GM23248 (cell line): ENCODE measurements at regions not wholly inside any gene's neighbourhood (a gene's known extent, or its start where the extent isn't known, plus 50 kb on each side); places are given as distances from the start of the nearest gene placed in this dataset.

ENCODE experiments used
- DNase-seq: peaks from one replicate; pipeline ENCODE4 v3.0.0-alpha.2; 2015
- H2AFZ ChIP-seq: fragments of 200-600 bp; sonication (generic); 2 replicates; pipeline ENCODE4 v1.6.1; 2016; ENCODE audit warnings: antibody characterized with exemption
- H3F3A ChIP-seq: fragments of 200-600 bp; sonication (generic); 2 replicates; pipeline ENCODE4 v1.6.1; 2016; ENCODE audit warnings: mild to moderate bottlenecking, antibody characterized with exemption, mixed run types; ENCODE audit not compliant: insufficient read depth
- H3K27ac ChIP-seq: fragments of 200-600 bp; sonication (generic); 2 replicates; pipeline ENCODE4 v1.5.1; 2016; ENCODE audit warnings: mild to moderate bottlenecking
- H3K27me3 ChIP-seq: fragments of 200-600 bp; sonication (generic); replicated peaks from 2 replicates; pipeline ENCODE4 v1.6.1; 2016; ENCODE audit warnings: mild to moderate bottlenecking; ENCODE audit not compliant: insufficient read depth
- H3K36me3 ChIP-seq: fragments of 200-600 bp; sonication (generic); 2 replicates; pipeline ENCODE4 v1.6.1; 2016; ENCODE audit warnings: low read depth, mild to moderate bottlenecking
- H3K4me1 ChIP-seq: fragments of 200-600 bp; sonication (generic); 2 replicates; pipeline ENCODE4 v1.6.1; 2016; ENCODE audit warnings: mild to moderate bottlenecking; ENCODE audit not compliant: insufficient read depth
- H3K4me2 ChIP-seq: fragments of 200-600 bp; sonication (generic); one replicate; pipeline ENCODE4 v1.6.1; 2016; ENCODE audit warnings: mild to moderate bottlenecking; ENCODE audit not compliant: unreplicated experiment
- H3K4me3 ChIP-seq: fragments of 200-600 bp; sonication (generic); 2 replicates; pipeline ENCODE4 v1.5.1; 2016; ENCODE audit warnings: mild to moderate bottlenecking
- H3K79me2 ChIP-seq: fragments of 200-600 bp; sonication (generic); 2 replicates; pipeline ENCODE4 v1.6.1; 2016; ENCODE audit warnings: mild to moderate bottlenecking; ENCODE audit not compliant: insufficient read depth
- H3K9ac ChIP-seq: fragments of 200-600 bp; sonication (generic); 2 replicates; pipeline ENCODE4 v1.6.1; 2016; ENCODE audit warnings: mild to moderate bottlenecking
- H3K9me2 ChIP-seq: fragments of 200-600 bp; sonication (generic); 2 replicates; pipeline ENCODE4 v1.6.1; 2016; ENCODE audit warnings: mixed run types, mild to moderate bottlenecking, moderate library complexity; ENCODE audit not compliant: insufficient read depth
- H3K9me3 ChIP-seq: fragments of 200-600 bp; sonication (generic); one replicate; pipeline ENCODE4 v1.6.1; 2017; ENCODE audit warnings: low read depth
- H4K20me1 ChIP-seq: fragments of 200-600 bp; sonication (generic); 2 replicates; pipeline ENCODE4 v1.6.0; 2016; ENCODE audit not compliant: insufficient read depth
- EZH2 ChIP-seq: fragments of 200-600 bp; sonication (generic); IDR thresholded peaks from 2 replicates; pipeline ENCODE4 v1.6.1; 2018; ENCODE audit warnings: antibody characterized with exemption, mild to moderate bottlenecking; ENCODE audit not compliant: insufficient read depth, poor library complexity, severe bottlenecking
- EZH2phosphoT487 ChIP-seq: fragments of 200-600 bp; sonication (generic); IDR thresholded peaks from 2 replicates; pipeline ENCODE4 v1.6.1; 2018; ENCODE audit warnings: antibody characterized with exemption, moderate library complexity, mild to moderate bottlenecking, low read depth; ENCODE audit not compliant: insufficient read depth
- WGBS, 2 experiments: methylation state at CpG; one replicate each; pipeline ENCODE4 v1.1.6; 2015 to 2017; ENCODE audit warnings: low lambda C conversion rate in 2 of 2, low coverage in 1 of 2; ENCODE audit errors: missing lambda C conversion rate in 2 of 2; 5-methylcytosine and 5-hydroxymethylcytosine counted together
- in situ Hi-C: fragments of 300-500 bp; cut with MboI; formaldehyde crosslinking; loops from 2 replicates; pipeline ENCODE4 v1.15.0; 2020

- TF ChIP-seq EZH2phosphoT487 (no peak), EZH2 (no peak)
- Histone ChIP-seq H3K9me3 (no peaks in the 10 kb centered on the region), H3K4me2 (no peak overlapping the region), H2AFZ (no peak overlapping the region), H3K9ac (no peak overlapping the region), H4K20me1 (no peaks in the 10 kb centered on the region), H3K4me1 (no peaks in the 10 kb centered on the region), H3F3A (no peaks in the 10 kb centered on the region), H3K9me2 (no peaks in the 10 kb centered on the region), H3K36me3 (no peaks in the 10 kb centered on the region), H3K79me2 (no peaks in the 10 kb centered on the region), H3K27ac (no peak overlapping the region), H3K4me3 (no peak overlapping the region), H3K27me3 (no peaks in the 10 kb centered on the region)
- in situ Hi-C loops = no loop called here
- whole genome bisulfite sequencing, 2 experiments = 32 to 33% methylated on average over 1 of the region's 1 CpG
- no peak for DNase-seq
Observed at GRCh38 chr18:5747678-5748077, 147.6 kb downstream of the TMEM200C start.

DNA sequence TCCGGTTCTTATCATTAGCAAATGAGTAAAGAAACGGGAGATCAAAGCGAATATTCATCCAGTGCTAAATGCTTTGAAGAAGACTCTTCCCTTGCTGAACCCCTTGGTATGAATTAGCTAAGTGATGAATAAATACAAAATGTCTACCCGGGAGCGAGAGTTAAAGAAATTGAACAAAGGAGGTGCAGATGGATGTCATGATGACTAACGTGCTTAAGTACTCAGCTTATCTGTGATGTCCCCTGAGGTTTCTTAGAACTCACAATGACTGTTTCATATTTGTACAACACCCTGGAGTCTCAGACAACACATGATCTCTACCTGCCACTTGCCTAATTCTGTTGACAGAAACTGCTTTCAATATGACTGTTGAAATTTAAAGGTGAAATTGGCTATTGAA lies 148.5 kb downstream of the TMEM200C start:
- H3K9me2 ChIP-seq = no peaks in the 10 kb centered on the region
- no peaks in the 10 kb centered on the region for H3K36me3 ChIP-seq
- H3K79me2 ChIP-seq = no peaks in the 10 kb centered on the region
- peak; percentile 5 for DNase-seq
- no peaks in the 10 kb centered on the region for H4K20me1 ChIP-seq
- 6 to 9% methylated on average over 6 of the region's 6 CpGs for WGBS, 2 experiments
- H3K27me3 ChIP-seq = no peaks in the 10 kb centered on the region
- TF ChIP-seq EZH2phosphoT487 = no peak
- TF ChIP-seq EZH2 = no peak
- no peaks in the 10 kb centered on the region for H3K4me1 ChIP-seq
- no peaks in the 10 kb centered on the region for H3F3A ChIP-seq
- H3K9me3 ChIP-seq = no peaks in the 10 kb centered on the region
- H2AFZ ChIP-seq = no peak overlapping the region
- no peak overlapping the region for H3K9ac ChIP-seq
- H3K27ac ChIP-seq = no peak overlapping the region
- no peak overlapping the region for H3K4me2 ChIP-seq
- H3K4me3 ChIP-seq = no peak overlapping the region
- in situ Hi-C loops = no loop called here

- TF ChIP-seq EZH2phosphoT487 = no peak
- no peak for TF ChIP-seq EZH2
- WGBS, 2 experiments = 9 to 17% methylated on average over 3 of the region's 3 CpGs
- H3K4me2 ChIP-seq = no peak overlapping the region
Observed at GRCh38 chr18:5744659-5745058, 150.7 kb downstream of the TMEM200C start.

DNA sequence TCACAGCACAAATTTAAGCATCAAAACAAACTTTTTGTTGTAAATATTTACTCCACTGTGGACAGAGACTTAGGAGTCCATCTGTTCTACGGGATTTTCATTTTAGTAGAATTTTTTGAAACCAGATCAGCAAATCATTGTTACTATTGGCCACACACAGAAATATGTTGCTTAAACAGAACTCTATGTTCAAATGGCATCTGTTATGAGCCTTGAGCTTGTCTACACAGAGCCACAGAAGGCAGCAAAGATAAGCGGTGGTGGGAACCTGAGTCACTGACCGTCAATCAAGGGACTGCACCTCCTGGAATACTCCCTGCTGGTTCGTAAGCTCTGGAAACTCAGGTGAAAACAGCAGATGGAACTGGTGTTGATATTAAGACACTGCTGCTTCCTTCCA lies 156.8 kb downstream of the TMEM200C start:
- no peak overlapping the region for H3K27ac ChIP-seq
- TF ChIP-seq EZH2 (no peak), EZH2phosphoT487 (no peak)
- no peaks in the 10 kb centered on the region for H3K27me3 ChIP-seq
- no peaks in the 10 kb centered on the region for H3K36me3 ChIP-seq
- H3K4me1 ChIP-seq = no peaks in the 10 kb centered on the region
- DNase-seq = no peak
- no peaks in the 10 kb centered on the region for H3K79me2 ChIP-seq
- H3K9me2 ChIP-seq = no peaks in the 10 kb centered on the region
- H2AFZ ChIP-seq = no peak overlapping the region
- no peak overlapping the region for H3K9ac ChIP-seq
- H3K9me3 ChIP-seq = no peaks in the 10 kb centered on the region
- no peak overlapping the region for H3K4me2 ChIP-seq
- H3K4me3 ChIP-seq = no peak overlapping the region
- no peaks in the 10 kb centered on the region for H3F3A ChIP-seq
- WGBS, 2 experiments = 32 to 33% methylated on average over 4 of the region's 4 CpGs
- no peaks in the 10 kb centered on the region for H4K20me1 ChIP-seq
- in situ Hi-C loops = no loop called here

More at GRCh38 chr18:5744659-5745058, 150.7 kb downstream of the TMEM200C start:
- H3K27me3 ChIP-seq = no peaks in the 10 kb centered on the region
- H3K9me2 ChIP-seq = no peaks in the 10 kb centered on the region
- H3K4me1 ChIP-seq = no peaks in the 10 kb centered on the region
- no peaks in the 10 kb centered on the region for H3F3A ChIP-seq
- no peak overlapping the region for H3K27ac ChIP-seq
- no peak overlapping the region for H3K4me3 ChIP-seq
- no peaks in the 10 kb centered on the region for H4K20me1 ChIP-seq
- H3K9ac ChIP-seq = no peak overlapping the region
- H3K36me3 ChIP-seq = no peaks in the 10 kb centered on the region
- no peak overlapping the region for H2AFZ ChIP-seq
- in situ Hi-C loops = no loop called here
- no peaks in the 10 kb centered on the region for H3K9me3 ChIP-seq
- DNase-seq = no peak
- H3K79me2 ChIP-seq = no peaks in the 10 kb centered on the region

- H3K4me1 ChIP-seq = no peaks in the 10 kb centered on the region
- no peak overlapping the region for H3K27ac ChIP-seq
- no peak overlapping the region for H3K4me3 ChIP-seq
- WGBS, 2 experiments = 16 to 34% methylated on average over 7 of the region's 7 CpGs
- TF ChIP-seq EZH2 = no peak
- TF ChIP-seq EZH2phosphoT487 = no peak
- H3K79me2 ChIP-seq = no peaks in the 10 kb centered on the region
- H3K9me3 ChIP-seq = no peaks in the 10 kb centered on the region
- H3K9ac ChIP-seq = no peak overlapping the region
- no peak for DNase-seq
- H3K9me2 ChIP-seq = no peaks in the 10 kb centered on the region
- H3F3A ChIP-seq = no peaks in the 10 kb centered on the region
- H4K20me1 ChIP-seq = no peaks in the 10 kb centered on the region
- in situ Hi-C loops = no loop called here
- no peaks in the 10 kb centered on the region for H3K36me3 ChIP-seq
- no peak overlapping the region for H2AFZ ChIP-seq
- H3K4me2 ChIP-seq = no peak overlapping the region
- H3K27me3 ChIP-seq = no peaks in the 10 kb centered on the region
Observed at GRCh38 chr18:5732318-5732717, 163.0 kb downstream of the TMEM200C start.
